ENCODE measurements at regions not wholly inside any gene's neighbourhood (a gene's known extent, or its start where the extent isn't known, plus 50 kb on each side); places are given as distances from the start of the nearest gene placed in this dataset.

DNA sequence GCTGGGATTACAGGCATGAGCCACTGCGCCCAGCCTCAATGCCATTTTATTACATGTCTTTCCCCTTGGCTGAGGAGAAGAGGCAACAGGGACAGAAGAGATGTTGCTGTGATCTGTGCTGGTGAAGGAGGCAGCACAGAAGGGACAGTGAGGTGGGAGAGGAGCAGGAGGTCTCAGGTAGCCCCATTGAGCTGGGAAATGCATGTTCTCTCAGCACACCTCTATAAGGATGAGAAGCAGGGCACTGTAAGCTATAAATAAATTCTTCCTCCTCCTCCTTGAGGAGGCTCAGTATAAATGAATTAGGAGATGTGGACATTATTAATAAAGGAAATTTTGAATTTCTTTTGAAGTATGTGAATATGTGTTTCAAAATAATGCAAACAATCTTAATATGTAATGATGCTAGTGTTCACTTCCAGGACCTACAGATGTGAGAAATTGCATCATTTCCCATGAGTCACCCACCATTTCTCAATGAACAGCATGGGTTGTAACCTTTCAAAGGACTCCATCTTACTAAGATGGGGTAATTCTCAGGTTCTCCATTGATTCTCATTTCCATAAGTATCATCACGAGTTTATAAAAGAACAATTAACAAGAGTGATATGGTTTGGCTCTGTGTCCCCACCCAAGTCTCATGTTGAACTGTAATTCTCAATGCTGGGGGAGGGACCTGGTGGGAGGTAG lies 88.9 kb upstream of the ODAD2 start (continued):
- TF ChIP-seq MAZ (CRISPR knock-in tag; conservative IDR thresholded peaks at IDR 0.05 in 1 of 2, IDR thresholded peaks at IDR 0.05 in 1 of 2) (no peak), DACH1 (IDR thresholded peaks at IDR 0.05; ENCODE audit: partially characterized antibody) (no peak), BRCA1 (IDR thresholded peaks at IDR 0.05) (no peak), BRCA1 (CRISPR knock-in tag; IDR thresholded peaks at IDR 0.05) (no peak), CHD1 (IDR thresholded peaks at IDR 0.05; ENCODE audit: low read length) (no peak), MXI1 (IDR thresholded peaks at IDR 0.05; ENCODE audit: low read depth, low read length) (no peak), CEBPG (CRISPR knock-in tag; IDR thresholded peaks at IDR 0.05) (no peak), CEBPG (tag; conservative IDR thresholded peaks at IDR 0.05 in 1 of 2, IDR thresholded peaks at IDR 0.05 in 1 of 2) (peak; percentile 80 to 95), ZNF79 (CRISPR knock-in tag; IDR thresholded peaks at IDR 0.05; ENCODE audit: low read depth) (no peak), BDP1 (IDR thresholded peaks at IDR 0.05; ENCODE audit: insufficient read depth, insufficient read length) (no peak)
- TF ChIP-seq, protein P1, sequence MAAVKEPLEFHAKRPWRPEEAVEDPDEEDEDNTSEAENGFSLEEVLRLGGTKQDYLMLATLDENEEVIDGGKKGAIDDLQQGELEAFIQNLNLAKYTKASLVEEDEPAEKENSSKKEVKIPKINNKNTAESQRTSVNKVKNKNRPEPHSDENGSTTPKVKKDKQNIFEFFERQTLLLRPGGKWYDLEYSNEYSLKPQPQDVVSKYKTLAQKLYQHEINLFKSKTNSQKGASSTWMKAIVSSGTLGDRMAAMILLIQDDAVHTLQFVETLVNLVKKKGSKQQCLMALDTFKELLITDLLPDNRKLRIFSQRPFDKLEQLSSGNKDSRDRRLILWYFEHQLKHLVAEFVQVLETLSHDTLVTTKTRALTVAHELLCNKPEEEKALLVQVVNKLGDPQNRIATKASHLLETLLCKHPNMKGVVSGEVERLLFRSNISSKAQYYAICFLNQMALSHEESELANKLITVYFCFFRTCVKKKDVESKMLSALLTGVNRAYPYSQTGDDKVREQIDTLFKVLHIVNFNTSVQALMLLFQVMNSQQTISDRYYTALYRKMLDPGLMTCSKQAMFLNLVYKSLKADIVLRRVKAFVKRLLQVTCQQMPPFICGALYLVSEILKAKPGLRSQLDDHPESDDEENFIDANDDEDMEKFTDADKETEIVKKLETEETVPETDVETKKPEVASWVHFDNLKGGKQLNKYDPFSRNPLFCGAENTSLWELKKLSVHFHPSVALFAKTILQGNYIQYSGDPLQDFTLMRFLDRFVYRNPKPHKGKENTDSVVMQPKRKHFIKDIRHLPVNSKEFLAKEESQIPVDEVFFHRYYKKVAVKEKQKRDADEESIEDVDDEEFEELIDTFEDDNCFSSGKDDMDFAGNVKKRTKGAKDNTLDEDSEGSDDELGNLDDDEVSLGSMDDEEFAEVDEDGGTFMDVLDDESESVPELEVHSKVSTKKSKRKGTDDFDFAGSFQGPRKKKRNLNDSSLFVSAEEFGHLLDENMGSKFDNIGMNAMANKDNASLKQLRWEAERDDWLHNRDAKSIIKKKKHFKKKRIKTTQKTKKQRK (IDR thresholded peaks at IDR 0.05; ENCODE audit: borderline replicate concordance, low read depth, low read length) = no peak
- TF ChIP-seq, protein P2, sequence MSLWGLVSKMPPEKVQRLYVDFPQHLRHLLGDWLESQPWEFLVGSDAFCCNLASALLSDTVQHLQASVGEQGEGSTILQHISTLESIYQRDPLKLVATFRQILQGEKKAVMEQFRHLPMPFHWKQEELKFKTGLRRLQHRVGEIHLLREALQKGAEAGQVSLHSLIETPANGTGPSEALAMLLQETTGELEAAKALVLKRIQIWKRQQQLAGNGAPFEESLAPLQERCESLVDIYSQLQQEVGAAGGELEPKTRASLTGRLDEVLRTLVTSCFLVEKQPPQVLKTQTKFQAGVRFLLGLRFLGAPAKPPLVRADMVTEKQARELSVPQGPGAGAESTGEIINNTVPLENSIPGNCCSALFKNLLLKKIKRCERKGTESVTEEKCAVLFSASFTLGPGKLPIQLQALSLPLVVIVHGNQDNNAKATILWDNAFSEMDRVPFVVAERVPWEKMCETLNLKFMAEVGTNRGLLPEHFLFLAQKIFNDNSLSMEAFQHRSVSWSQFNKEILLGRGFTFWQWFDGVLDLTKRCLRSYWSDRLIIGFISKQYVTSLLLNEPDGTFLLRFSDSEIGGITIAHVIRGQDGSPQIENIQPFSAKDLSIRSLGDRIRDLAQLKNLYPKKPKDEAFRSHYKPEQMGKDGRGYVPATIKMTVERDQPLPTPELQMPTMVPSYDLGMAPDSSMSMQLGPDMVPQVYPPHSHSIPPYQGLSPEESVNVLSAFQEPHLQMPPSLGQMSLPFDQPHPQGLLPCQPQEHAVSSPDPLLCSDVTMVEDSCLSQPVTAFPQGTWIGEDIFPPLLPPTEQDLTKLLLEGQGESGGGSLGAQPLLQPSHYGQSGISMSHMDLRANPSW (CRISPR knock-in tag; IDR thresholded peaks at IDR 0.05) = no peak
